HepG2 (cell line): ENCODE measurements at regions not wholly inside any gene's neighbourhood (a gene's known extent, or its start where the extent isn't known, plus 50 kb on each side); places are given as distances from the start of the nearest gene placed in this dataset.

Experiments
- CTCF ChIP-seq: sonication (generic); formaldehyde crosslinking; IDR thresholded peaks from 2 replicates; pipeline ENCODE4 v1.5.0; 2020; ENCODE audit warnings: mild to moderate bottlenecking, missing genetic modification reagents, moderate library complexity
- EP300 ChIP-seq, 3 experiments: sonication (generic) in 1 of 3; formaldehyde crosslinking in 1 of 3; IDR thresholded peaks; 2 replicates each; pipeline versions ENCODE4 v1.5.1 to v1.6.1; 2011 to 2020; ENCODE audit warnings: low read depth in 2 of 3, low read length in 2 of 3, borderline replicate concordance in 1 of 3, improper control_type of control experiment in 1 of 3, mild to moderate bottlenecking in 1 of 3, missing genetic modification reagents in 1 of 3, moderate library complexity in 1 of 3
- EZH2 ChIP-seq: conservative IDR thresholded peaks from 2 replicates; pipeline ENCODE4 v1.6.1; 2012; ENCODE audit warnings: mild to moderate bottlenecking, low read depth, low read length, moderate library complexity
- HMGXB3 ChIP-seq: sonication (generic); formaldehyde crosslinking; IDR thresholded peaks from 2 replicates; pipeline ENCODE4 v1.4.0; 2020; ENCODE audit warnings: missing genetic modification reagents, borderline replicate concordance
- SKIL ChIP-seq: sonication (generic); formaldehyde crosslinking; IDR thresholded peaks from 2 replicates; pipeline ENCODE4 v1.8.0; 2022; ENCODE audit warnings: missing genetic modification reagents, mild to moderate bottlenecking, moderate library complexity, borderline replicate concordance

GRCh38 chr10:95133997-95134396, 60.0 kb upstream of the ACSM6 start:
- TF ChIP-seq CTCF (CRISPR knock-in tag) (no peak), EZH2 (no peak), HMGXB3 (CRISPR knock-in tag) (no peak), SKIL (CRISPR knock-in tag) (no peak), EP300 (IDR thresholded peaks at IDR 0.05; ENCODE audit: low read depth in 2 of 2, low read length in 2 of 2) (no peak), EP300 (CRISPR knock-in tag; IDR thresholded peaks at IDR 0.05; ENCODE audit: borderline replicate concordance) (no peak)
